GM21381 (cell line): ENCODE measurements at regions not wholly inside any gene's neighbourhood (a gene's known extent, or its start where the extent isn't known, plus 50 kb on each side); places are given as distances from the start of the nearest gene placed in this dataset.

Source experiments
- ATAC-seq: cut with Tn5 transposase; IDR thresholded peaks from one replicate; pipeline ENCODE4 v1.9.1; 2021; ENCODE audit warnings: mild to moderate bottlenecking, moderate library complexity; ENCODE audit not compliant: unreplicated experiment

DNA sequence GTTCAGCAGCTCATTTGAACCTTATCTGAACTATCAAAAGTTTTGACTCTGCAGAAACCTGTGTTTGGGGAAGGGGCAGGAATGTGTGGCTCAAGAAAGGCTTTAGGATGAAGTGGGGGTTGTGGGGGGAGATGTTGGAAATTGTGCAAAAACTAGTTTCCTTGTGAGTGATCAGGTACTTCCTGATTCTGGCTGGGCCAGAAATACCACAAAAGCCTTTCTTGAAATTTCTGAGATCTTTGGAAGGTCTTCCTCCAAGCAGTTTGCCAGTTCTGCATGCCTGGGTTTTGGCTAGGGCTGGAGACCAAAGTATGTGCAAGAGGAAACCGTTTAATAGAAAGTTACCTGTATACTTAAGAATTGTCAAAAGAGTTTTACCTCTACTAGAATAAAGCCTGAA, 116.6 kb downstream of the BMP2 start:
- ATAC-seq, result no peak

DNA sequence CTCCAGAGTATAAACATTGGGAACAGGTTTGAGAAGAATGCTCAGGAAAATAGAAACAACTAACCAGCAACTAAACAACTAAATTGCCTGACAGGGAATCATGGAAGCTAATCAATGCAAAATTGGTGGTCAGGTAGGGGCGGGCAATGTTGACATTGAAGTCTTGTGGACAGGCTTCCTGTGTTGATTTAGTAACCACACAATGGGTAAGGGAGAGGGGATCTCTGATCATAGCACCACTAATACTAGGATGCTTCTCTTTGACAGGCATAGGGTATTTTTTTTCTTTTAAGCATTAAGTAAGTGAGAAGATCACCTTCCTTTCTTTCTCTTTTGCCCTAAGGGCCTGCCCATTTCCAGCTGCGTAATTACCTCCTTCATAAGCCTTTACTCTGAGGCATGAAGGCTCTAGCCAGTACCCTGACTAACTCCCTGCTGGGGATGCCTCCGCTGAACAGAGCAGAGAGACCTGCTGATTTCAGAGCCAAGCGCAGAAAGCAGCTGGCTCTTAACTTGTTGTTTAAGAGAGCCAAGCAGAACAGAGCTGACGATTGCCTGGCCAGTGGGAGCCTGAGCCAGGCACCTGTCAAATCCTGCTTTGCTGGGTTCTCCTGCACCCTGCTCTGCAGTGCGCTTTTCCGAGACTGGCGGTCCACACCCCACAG, 118.7 kb downstream of the BMP2 start:
- no peak for ATAC-seq

DNA sequence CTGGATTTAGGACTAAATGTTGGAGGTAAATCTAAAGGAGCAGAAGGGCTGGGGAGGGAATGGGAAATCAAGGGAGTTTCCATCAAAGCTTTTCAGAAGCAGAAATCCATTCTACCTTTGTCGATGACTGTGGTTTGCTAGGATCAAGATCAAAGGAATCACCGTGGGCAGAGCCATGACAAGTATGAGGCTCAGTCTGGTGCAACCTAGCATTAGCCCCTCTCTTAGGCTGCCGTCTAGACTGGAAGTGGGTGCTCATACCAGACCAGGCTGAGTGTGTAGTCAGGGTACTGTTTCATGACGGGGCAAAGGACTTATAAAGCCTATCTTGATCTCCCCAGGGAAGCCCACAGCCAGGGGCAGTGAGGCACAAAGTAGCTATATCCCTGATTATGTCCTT, 120.5 kb downstream of the BMP2 start:
- ATAC-seq, result no peak

DNA sequence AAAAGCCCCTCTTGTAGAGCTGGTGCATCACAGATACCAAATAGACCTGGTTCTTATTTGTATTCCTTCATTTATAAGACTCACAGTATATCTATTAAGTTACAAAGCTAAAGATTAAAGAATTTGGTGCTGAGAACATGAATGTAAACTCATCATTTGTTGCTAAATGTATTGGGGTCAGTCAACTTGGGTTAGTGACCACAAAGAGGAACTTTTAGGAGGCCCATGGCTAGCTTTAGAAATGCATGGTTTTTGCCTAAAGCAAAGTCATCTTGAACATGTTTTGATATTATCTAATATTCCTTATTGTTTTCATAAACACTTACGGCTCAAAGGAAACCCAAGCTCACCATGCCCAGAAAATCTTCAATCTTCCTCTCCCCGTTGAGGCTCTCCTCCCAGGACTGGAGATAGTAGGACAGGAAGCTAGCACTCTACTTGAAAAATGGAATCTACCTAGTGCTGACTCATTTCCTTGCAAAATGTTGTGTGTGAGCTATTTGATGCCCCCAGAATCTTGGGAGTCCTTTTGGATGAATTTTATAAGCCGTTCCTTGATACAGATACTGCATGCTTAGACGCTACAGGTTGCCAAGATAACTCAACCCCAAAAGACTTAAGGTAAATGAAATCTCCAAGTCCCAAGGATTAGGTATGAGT, 121.4 kb downstream of the BMP2 start:
- no peak for ATAC-seq

DNA sequence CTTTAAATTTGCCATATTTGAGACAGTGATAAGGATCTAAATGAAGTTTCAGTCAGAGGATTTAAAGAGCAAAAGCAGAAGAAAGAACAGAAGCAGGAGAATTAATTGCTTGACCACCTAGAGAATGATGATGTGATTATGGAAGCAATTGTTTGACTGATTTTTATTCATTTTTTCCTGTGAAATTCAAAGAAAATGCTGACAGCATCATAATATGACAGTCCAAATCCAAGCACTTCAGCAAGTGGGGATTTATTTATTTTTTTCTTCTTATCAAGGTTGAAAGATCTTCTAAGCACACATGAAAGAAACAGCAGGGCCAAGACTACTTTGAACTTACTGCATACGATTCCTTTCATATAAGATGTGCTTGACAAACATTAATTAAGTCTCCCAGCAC, 125.2 kb downstream of the BMP2 start:
- ATAC-seq, result no peak

DNA sequence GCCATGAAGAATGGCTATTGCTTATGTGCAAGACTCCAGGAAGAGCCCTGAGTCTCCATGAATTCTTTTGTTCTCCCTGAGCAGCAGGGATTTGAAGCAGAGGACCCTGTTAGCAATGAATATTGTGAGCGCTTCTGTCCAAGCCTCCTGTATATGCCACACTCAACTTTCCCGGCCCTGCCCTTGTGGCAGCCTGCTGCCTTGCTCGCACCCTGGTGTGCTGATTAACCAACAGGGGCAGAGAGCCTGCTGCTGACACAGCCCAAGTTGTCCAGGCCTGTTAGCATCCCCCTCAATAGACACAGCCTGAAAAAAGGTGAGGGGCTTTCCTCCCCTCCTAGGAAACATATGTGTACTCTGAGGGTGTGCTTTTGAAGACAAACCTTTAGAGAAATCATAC, 131.4 kb downstream of the BMP2 start:
- ATAC-seq, result no peak

DNA sequence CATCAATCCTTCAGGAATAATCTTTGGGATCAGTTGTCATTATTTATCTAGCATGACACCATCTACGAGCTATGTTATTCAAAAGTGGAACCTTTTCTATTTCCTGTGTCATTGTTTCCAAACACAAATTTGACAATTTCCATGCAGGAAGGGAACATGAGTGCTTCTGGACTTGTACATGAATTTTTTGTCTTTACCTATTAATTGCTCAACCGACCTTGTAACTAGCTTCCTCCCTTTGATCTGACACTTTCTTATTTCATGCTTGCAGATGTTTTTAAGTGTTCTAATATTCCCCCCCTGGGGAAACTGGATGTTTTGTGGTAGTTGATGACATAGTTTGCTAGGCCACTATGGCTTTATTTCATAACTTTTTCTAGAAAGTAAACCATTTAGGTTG, 139.4 kb downstream of the BMP2 start:
- ATAC-seq, result no peak

DNA sequence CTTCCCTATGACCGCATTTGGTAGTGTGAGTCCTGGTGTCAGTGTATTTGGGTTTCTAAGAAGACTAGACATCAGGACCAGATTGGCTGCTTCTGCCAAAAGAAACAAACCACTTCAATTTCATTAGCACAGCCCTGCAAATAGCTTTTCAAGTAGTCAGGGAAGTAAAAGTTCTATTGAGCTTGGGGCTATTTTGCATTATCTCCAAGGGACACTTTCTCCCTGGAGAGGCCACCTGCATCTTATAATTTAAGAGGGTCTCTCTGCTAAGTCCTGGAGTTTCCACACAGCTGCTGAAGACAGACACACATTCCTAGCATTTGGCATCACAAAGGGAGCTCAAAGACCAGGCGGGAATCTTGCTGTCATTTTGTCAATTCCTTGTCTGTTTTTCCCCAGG, 141.2 kb downstream of the BMP2 start:
- no peak for ATAC-seq

DNA sequence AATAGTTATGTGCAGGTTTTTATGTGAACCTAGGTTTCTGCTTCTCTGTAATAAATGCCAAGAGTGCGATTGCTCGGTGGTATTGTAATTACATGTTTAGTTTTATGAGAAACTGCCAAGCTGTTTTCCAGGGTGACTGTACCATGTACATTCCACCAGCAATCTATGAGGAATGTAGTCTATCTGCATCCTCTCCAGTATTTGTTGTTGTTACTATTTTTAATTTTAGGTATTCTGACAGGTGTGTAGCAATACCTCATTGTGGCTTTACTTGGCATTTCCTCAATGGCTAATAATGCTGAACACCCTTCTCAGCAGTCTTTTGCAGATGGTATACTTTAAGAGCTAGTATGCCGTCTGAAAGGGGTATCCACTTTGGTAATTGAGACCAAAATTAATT, 142.1 kb downstream of the BMP2 start:
- no peak for ATAC-seq

DNA sequence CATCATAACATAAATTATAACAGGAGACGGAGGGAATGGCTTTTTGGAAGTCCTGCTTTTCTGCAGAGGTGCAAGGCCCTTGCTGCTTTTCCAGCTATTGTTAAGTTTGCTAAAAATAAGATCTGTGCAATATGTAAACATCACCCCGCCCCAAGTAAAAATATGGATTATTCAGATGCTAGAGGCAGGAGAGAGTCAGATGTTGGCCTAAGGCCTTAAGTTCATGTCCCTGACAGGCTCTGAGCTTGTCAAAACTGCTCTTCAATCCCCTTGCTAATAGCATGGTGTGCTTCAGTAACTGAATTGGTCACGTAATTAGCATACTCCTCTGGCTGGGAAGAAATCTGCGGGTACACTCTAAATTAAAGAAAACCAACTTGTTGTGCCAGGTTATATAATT, 147.5 kb downstream of the BMP2 start:
- no peak for ATAC-seq

DNA sequence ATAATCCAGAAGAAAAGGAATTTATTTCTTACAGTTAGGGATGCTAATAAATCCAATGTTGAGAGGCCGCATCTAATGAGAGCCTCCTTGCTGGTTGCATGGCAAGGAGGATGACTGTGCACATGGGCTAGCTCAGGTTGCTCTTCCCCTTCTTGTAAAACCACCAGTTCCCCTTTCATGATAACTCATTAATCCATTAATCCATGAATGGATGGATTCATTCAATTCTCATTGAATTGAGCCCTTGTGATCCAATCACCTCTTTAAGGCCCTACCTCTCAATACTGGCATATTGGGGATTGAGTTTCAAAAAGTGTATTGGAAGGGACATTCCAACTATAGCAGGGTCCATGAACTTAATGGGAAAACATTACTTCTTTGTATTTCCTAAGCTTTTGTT, 149.5 kb downstream of the BMP2 start:
- ATAC-seq, result no peak

DNA sequence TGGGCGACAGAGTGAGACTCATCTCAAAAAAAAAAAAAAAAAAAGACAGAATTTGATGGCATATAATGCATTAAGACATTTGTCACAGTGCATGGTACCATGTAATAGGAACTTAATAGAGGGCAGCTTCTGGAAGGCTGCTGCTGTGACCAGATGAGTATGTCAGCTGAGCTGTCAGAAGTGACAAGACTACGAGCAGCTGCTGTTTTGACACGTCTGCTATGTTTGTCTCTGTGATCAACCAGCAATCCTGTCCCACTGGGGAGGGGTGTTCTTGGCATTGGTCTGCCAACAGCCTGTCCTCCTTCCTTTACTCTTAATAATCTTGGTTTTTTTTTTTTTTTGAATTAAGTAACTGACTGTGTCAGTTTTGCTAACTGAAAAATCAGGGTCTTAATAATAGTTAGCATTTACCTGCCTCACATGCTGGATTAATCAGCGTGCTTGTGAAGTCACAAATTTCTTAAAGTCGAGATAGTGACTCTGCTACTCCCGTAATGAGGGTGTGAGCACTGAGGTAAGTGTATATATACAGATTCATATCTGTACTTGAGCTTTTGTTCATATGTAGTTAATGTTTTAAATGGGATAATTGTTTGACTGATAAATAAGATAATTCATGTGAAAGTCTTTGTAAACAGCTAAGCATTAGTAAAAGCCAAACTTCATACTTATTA, 152.4 kb downstream of the BMP2 start:
- ATAC-seq, result no peak

DNA sequence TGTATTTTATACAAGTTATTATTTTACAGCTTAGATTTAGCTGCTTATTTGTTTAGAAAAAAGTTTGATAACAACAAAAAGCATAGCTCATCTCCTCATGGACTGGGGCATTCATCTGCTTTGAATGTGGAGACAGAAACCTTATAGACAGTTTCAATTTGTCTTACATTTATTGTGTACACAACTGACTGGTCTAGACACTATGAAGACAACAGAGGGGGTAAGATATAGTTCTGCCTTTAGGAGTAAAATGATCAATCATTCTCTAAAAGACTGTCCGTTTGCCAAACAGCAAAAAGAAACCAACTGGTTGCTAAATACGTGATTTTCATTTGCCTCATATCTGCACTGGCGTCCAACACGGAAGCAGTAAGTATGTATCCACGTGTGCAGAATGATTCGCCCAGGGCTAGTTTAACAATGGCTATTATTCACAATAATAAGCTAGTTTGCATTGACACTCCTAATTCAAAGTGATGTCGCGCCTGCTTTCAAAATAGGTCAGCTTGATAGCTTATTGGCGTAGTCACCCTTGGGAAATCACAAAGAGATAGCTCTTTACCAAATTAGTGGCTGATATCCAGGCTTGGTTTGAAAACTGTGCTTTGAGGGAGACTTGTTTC, 153.6 kb downstream of the BMP2 start:
- no peak for ATAC-seq

DNA sequence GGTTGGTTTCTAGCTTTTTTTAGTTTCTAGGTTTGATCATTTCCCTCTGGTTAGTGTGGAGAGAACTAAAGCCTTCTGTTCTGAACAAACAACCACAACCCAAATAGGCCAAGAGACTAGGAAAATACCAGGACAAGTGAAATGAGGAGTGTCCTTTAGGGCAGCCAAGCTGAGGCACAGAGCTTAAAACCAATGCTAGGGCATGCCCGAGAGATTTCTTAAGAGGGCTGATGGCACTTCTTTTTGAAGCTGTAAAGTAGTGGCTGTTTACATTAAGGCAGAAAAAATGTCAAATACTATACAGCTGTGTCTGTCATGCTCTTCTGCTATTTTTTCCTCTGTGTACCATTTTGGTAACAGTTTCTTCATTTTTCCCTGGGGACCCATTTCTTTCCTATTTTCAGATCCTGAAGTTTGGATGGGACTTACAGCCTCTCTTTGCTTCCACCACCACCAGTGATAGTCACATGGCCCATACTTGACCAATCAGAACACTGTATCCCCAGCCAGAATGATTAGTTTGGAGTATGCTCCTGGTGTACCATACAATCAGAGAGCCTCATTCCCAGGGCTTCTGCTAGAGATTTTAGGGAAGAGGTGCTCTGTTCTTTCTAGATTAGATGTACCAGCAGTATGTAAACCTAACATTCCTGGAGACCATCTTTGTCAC, 154.4 kb downstream of the BMP2 start:
- no peak for ATAC-seq

DNA sequence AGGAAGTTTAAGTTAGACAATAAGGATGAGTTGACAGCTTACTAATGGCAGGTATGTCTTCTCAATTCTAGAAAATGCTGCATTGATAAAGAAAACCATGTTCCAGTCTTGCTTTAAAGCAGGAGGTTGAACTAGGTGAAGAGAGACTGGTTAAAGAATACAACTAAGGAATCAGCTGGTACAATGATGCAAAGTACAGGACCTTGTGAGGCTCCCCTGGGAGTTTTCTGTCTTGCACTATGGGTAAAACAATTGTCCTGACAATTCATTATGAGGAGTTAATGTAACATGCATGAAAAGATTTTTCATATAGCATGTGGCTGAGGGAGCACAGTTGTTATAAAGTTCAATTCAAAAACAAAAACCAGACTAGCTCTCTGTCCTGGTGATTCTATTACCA, 157.2 kb downstream of the BMP2 start:
- no peak for ATAC-seq

DNA sequence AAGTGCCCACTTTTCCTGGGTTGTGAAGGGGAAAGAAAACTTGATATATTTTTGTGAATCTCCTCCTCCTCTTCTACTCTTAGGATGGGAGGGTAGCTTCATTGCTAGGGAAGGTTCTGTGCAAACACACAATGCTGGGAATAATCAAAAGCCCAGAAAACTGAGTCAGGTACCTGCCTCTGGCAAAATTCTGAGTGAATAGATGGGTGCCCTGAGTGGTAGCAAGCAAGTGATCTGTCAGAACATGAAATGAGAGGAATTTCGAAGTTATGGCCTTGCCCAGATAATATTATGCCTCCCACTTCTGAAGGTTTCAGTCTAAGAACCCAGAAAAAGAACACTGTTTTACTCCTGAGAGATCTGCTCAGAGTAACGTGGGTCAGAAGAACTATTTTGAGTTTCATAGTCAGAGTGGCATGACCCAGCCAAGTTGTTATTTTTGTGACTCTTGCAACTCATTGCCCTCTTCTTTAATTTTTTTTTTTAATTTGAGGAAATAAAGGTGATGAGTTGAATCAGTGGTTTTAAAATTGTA, 158.3 kb downstream of the BMP2 start:
- no peak for ATAC-seq

DNA sequence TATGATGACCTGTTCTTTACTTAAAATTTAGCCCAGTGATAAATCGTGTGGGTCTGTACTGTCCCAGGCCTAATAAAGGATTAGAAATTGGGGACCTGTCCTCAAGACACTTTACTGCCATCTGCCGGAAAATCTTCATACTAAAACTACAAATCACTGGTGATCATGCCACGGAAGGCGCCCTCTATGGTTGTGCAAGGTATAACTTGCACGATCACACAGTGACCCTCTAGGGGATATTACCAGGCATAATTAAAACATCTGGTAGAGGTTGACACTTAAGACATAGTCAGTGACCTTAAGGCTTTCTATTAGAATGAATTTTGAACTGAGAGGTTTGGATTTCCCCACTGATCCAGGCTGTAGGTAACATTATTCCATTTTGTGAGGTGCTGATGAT, 172.6 kb downstream of the BMP2 start:
- ATAC-seq, result no peak

DNA sequence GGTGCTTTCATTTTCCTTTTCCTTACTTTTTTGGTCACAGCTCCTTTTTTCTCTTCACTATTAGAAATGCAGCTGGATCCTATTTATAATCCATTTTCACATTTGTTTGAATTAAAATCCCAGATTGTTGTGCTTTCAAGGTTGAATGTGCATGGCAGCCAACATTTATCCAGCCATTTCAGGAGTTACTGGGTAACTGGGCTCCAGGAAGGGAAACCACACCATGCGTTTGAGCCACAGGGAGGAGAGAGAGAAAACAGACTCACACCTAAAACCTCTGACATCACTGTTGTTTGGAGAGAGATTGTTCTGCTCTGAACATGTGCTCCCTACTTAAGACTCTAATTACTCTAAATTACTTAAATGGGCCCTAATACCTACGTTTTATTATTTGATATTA, 173.4 kb downstream of the BMP2 start:
- ATAC-seq, result no peak

DNA sequence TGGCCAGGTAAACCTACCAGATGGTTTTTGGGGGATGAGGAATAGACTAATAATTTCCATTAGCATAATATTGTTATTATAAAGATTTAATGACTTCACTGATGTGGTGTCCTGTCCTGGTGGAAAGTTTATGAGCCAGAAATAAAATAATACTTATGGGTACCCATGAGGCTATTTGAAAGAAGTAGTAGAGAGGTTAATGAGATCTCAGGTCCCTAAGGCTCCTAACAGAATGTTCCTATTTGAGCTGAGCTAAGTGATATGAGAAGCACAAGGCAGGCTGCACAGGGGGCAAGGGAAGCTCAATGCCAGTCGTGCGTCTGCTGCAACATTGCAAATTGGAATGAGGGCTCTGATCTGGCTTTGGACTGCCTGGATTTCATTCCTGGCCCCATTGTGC, 174.1 kb downstream of the BMP2 start:
- no peak for ATAC-seq

DNA sequence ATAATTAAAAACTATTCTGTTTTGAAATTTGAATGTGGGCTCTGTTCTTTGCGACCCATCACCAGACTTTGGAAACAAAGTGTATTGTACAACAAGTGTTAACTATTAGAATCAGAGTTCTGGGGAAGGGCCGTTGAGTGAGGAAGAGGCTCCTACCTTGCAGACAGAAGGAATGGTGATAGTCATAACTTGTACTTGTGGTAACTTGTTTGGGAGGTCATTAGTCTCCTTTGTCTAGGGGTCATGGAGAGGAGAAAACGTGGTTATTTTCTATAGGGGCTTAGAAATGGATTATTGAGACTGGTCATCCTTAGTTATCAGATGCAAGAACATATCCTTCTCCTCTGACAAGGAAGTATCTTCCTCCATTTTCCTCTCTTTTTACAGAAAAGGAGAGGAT, 174.8 kb downstream of the BMP2 start:
- no peak for ATAC-seq

DNA sequence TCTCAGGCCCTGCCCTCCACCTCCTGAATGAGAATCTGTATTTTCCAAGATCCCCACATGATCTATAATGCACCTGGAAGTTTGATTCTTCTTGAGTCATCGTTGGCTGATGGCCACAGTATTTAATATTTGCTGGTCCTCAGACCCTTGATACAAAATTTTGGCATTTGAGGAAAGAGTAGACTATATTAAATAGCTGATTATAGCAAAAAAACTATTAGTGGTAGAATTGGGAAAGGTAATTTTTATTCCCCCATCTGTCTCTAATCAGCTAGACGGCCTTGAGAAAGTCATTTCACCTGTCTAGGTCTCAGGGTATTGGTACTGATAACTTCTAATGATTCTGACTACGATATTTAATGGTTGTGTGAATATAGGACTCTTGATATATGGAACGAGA, 176.8 kb downstream of the BMP2 start:
- no peak for ATAC-seq
